VCaP (cell line): ENCODE measurements at regions not wholly inside any gene's neighbourhood (a gene's known extent, or its start where the extent isn't known, plus 50 kb on each side); places are given as distances from the start of the nearest gene placed in this dataset.
"Not testable (repeated sequence)": the region's sequence is repeated elsewhere in the genome, so short reads cannot be mapped to it uniquely, and the experiment has no call there.

Source experiments
- H3K27ac ChIP-seq: fragments of 450-650 bp; 2 replicates; pipeline ENCODE4 v1.5.1; 2017
- CTCF ChIP-seq: fragments of 450-650 bp; conservative IDR thresholded peaks from 2 replicates; pipeline ENCODE4 v1.5.1; 2017; ENCODE audit warnings: mild to moderate bottlenecking, moderate library complexity

- H3K27ac ChIP-seq: no peak overlapping the region
- no peak for TF ChIP-seq CTCF
These were observed 56.7 kb upstream of the PPP1R12A start for GRCh38 chr12:79991586-79991985.

- not testable (repeated sequence) for H3K27ac ChIP-seq
These were observed 55.8 kb upstream of the PPP1R12A start for GRCh38 chr12:79990509-79991338.

GRCh38 chr12:79988368-79988767, 53.5 kb upstream of the PPP1R12A start:
- no peak overlapping the region for H3K27ac ChIP-seq
- no peak for TF ChIP-seq CTCF

GRCh38 chr12:79987731-79988130, 52.8 kb upstream of the PPP1R12A start:
- H3K27ac ChIP-seq: no peak overlapping the region
- TF ChIP-seq CTCF: no peak
